ENCODE measurements at regions not wholly inside any gene's neighbourhood (a gene's known extent, or its start where the extent isn't known, plus 50 kb on each side); places are given as distances from the start of the nearest gene placed in this dataset.
A peak's percentile ranks its signal among the peaks of the same experiment; 100 is the strongest.

- in situ Hi-C loops (cut with HindIII; ENCODE audit: low sequenced_read_pairs) = no loop called here
- no peak for TF ChIP-seq CTCF (IDR thresholded peaks at IDR 0.05; ENCODE audit: low read depth, low read length)
- H3K4me3 ChIP-seq (ENCODE audit: low read depth, low read length) = no peak overlapping the region
- DNase-seq (ENCODE audit: low read depth, low spot score) = no peak
Observed at GRCh38 chr12:115137812-115138521, 454.0 kb upstream of the TBX3 start.

- in situ Hi-C loops (cut with HindIII; ENCODE audit: low sequenced_read_pairs) = no loop called here
- TF ChIP-seq CTCF (IDR thresholded peaks at IDR 0.05; ENCODE audit: low read depth, low read length) = no peak
- H3K4me3 ChIP-seq (ENCODE audit: low read depth, low read length) = no peak overlapping the region
- DNase-seq (ENCODE audit: low read depth, low spot score) = peak; percentile 54
Observed at GRCh38 chr12:115135800-115136211, 451.8 kb upstream of the TBX3 start.

GRCh38 chr12:115134298-115134697 lies 450.3 kb upstream of the TBX3 start:
- no peak overlapping the region for H3K4me3 ChIP-seq (ENCODE audit: low read depth, low read length)
- no peak for DNase-seq (ENCODE audit: low read depth, low spot score)
- in situ Hi-C loops (cut with HindIII; ENCODE audit: low sequenced_read_pairs) = no loop called here
- TF ChIP-seq CTCF (IDR thresholded peaks at IDR 0.05; ENCODE audit: low read depth, low read length) = no peak

GRCh38 chr12:115132905-115133304 lies 448.9 kb upstream of the TBX3 start:
- TF ChIP-seq CTCF (IDR thresholded peaks at IDR 0.05; ENCODE audit: low read depth, low read length) = no peak
- in situ Hi-C loops (cut with HindIII; ENCODE audit: low sequenced_read_pairs) = no loop called here
- DNase-seq (ENCODE audit: low read depth, low spot score) = no peak
- no peak overlapping the region for H3K4me3 ChIP-seq (ENCODE audit: low read depth, low read length)

GRCh38 chr12:115132145-115132544 lies 448.2 kb upstream of the TBX3 start:
- DNase-seq (ENCODE audit: low read depth, low spot score) = no peak
- TF ChIP-seq CTCF (IDR thresholded peaks at IDR 0.05; ENCODE audit: low read depth, low read length) = no peak
- in situ Hi-C loops (cut with HindIII; ENCODE audit: low sequenced_read_pairs) = no loop called here
- H3K4me3 ChIP-seq (ENCODE audit: low read depth, low read length) = no peak overlapping the region

DNA sequence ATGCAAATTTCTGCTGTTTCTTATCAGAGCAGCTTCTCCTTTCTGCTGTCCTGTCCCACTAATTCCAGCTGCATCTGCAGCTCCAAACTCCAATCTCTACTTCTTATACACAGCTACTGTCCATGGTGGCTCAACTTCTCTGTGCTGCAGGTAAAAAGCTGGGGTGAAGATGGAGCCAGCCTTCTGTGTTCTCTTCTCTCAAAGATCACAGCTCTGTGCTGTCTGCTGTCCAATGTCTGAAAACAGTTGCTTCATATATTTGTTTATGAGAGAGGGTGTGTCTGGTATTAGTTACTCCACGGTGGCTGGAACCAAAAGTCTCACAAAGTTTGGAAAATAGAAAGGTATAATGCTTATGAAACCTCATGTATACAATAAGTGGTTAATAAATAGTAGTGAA lies 445.8 kb upstream of the TBX3 start:
- DNase-seq (ENCODE audit: low read depth, low spot score) = no peak
- TF ChIP-seq CTCF (IDR thresholded peaks at IDR 0.05; ENCODE audit: low read depth, low read length) = no peak
- in situ Hi-C loops (cut with HindIII; ENCODE audit: low sequenced_read_pairs) = no loop called here
- no peak overlapping the region for H3K4me3 ChIP-seq (ENCODE audit: low read depth, low read length)

All from astrocyte of the spinal cord (primary cell).